HepG2 (cell line): ENCODE measurements at regions not wholly inside any gene's neighbourhood (a gene's known extent, or its start where the extent isn't known, plus 50 kb on each side); places are given as distances from the start of the nearest gene placed in this dataset.

Experiments
- ATAC-seq: fragments of 200-7000 bp; cut with Tn5 transposase; 3 replicates; pipeline ENCODE4 v1.9.1; 2020; ENCODE audit warnings: mild to moderate bottlenecking, moderate library complexity
- BruUV-seq: library from RNA; stranded (reverse); fragments of 400-500 nt; replicated peaks from 2 replicates; lab custom pipeline; 2021; lab: Mats Ljungman, UMichigan
- CTCF ChIA-PET: fragments of 300-600 bp; formaldehyde crosslinking; extraction: SDS; loops from one replicate; lab custom pipeline; 2021; ENCODE audit warnings: low total read pairs, inconsistent platforms, low intra/inter-chr PET ratio; lab: Yijun Ruan, JAX
- POLR2A ChIA-PET: fragments of 350-600 bp; sonication (Branson Sonifier 250); formaldehyde crosslinking; loops from one replicate; lab custom pipeline; 2020; ENCODE audit warnings: antibody characterized with exemption, inconsistent platforms; lab: Yijun Ruan, JAX
- DNase-seq: peaks from one replicate; pipeline ENCODE4 v3.0.0-alpha.2; 2015; ENCODE audit warnings: low spot score
- FAIRE-seq: peaks from 3 replicates; lab custom pipeline; 2011; peaks lifted over from hg19 to GRCh38; lab: Jason Lieb, UNC
- H2AFZ ChIP-seq: one replicate; pipeline ENCODE4 v1.6.1; 2011; ENCODE audit warnings: low read length, inconsistent platforms
- H3K27ac ChIP-seq: fragments of 300-600 bp; 3 replicates; pipeline ENCODE4 v1.8.0; 2011; ENCODE audit warnings: mixed run types, mild to moderate bottlenecking, mixed read lengths, low read length, inconsistent platforms; ENCODE audit not compliant: insufficient read depth; ENCODE audit errors: extremely low read length
- H3K27me3 ChIP-seq, 2 experiments: fragments of 200-600 bp in 1 of 2; 2 replicates in 1 of 2; 3 replicates in 1 of 2; pipeline versions ENCODE4 v1.6.0 to v1.8.0; 2011; ENCODE audit warnings: low read length in 2 of 2, mild to moderate bottlenecking in 2 of 2, moderate library complexity in 2 of 2, inconsistent platforms in 1 of 2; ENCODE audit not compliant: insufficient read depth in 2 of 2, control insufficient read depth in 1 of 2
- H3K36me3 ChIP-seq, 2 experiments: fragments of 200-600 bp in 1 of 2; replicated peaks in 1 of 2; 2 replicates in 1 of 2; 3 replicates in 1 of 2; pipeline versions ENCODE4 v1.5.1 to v1.8.0; 2011; ENCODE audit warnings: low read length in 2 of 2, inconsistent platforms in 1 of 2; ENCODE audit not compliant: insufficient read depth in 2 of 2, control insufficient read depth in 1 of 2
- H3K4me1 ChIP-seq: 2 replicates; pipeline ENCODE4 v1.5.1; 2012; ENCODE audit warnings: low read length, inconsistent platforms; ENCODE audit not compliant: insufficient read depth
- H3K4me2 ChIP-seq: 2 replicates; pipeline ENCODE4 v1.6.0; 2011; ENCODE audit warnings: low read depth, low read length, inconsistent platforms
- H3K4me3 ChIP-seq, 3 experiments: fragments of 200-600 bp in 1 of 3; sonication (generic), shearing (Covaris generic) in 1 of 3; replicated peaks in 1 of 3; 2 replicates each; pipeline ENCODE4 v1.5.1; 2011 to 2016; ENCODE audit warnings: low read length in 3 of 3, inconsistent platforms in 2 of 3, low read depth in 2 of 3, mild to moderate bottlenecking in 2 of 3, control low read depth in 1 of 3, mixed read lengths in 1 of 3; ENCODE audit not compliant: insufficient read depth in 1 of 3
- H3K79me2 ChIP-seq: one replicate; pipeline ENCODE4 v1.6.1; 2011; ENCODE audit warnings: low read length, inconsistent platforms; ENCODE audit not compliant: insufficient read depth
- H3K9ac ChIP-seq: 2 replicates; pipeline ENCODE4 v1.6.0; 2011; ENCODE audit warnings: mild to moderate bottlenecking, low read depth, low read length, inconsistent platforms; ENCODE audit not compliant: insufficient read depth
- H3K9me3 ChIP-seq: 2 replicates; pipeline ENCODE4 v1.5.1; 2012; ENCODE audit warnings: mild to moderate bottlenecking, low read length
- H4K20me1 ChIP-seq: 2 replicates; pipeline ENCODE4 v1.6.0; 2011; ENCODE audit warnings: inconsistent platforms, mild to moderate bottlenecking, low read length, moderate library complexity; ENCODE audit not compliant: insufficient read depth
- E2F5 ChIP-seq: sonication (generic); formaldehyde crosslinking; conservative IDR thresholded peaks from 2 replicates; pipeline ENCODE4 v1.4.0; 2020; ENCODE audit warnings: missing genetic modification reagents
- ETV6 ChIP-seq: sonication (generic); formaldehyde crosslinking; conservative IDR thresholded peaks from 2 replicates; pipeline ENCODE4 v1.4.0; 2020; ENCODE audit warnings: missing genetic modification reagents
- FOSL1 ChIP-seq: sonication (generic); formaldehyde crosslinking; IDR thresholded peaks from 2 replicates; pipeline ENCODE4 v1.9.0; 2021; ENCODE audit warnings: missing genetic modification reagents, borderline replicate concordance
- MEIS2 ChIP-seq: sonication (generic); formaldehyde crosslinking; IDR thresholded peaks from 2 replicates; pipeline ENCODE4 v1.9.0; 2021; ENCODE audit warnings: mild to moderate bottlenecking, missing genetic modification reagents
- NR2F1 ChIP-seq, 2 experiments: fragments of 450-650 bp in 1 of 2; formaldehyde crosslinking in 1 of 2; IDR thresholded peaks; 2 replicates each; pipeline versions ENCODE4 v1.5.0 to v1.6.1; 2016 to 2020; ENCODE audit warnings: mild to moderate bottlenecking in 1 of 2, missing compliant biosample characterization in 1 of 2, missing genetic modification reagents in 1 of 2, moderate library complexity in 1 of 2
- NR3C1 ChIP-seq: sonication (generic); formaldehyde crosslinking; IDR thresholded peaks from 2 replicates; pipeline ENCODE4 v1.4.0; 2020; ENCODE audit warnings: missing genetic modification reagents
- PAWR ChIP-seq: sonication (generic); formaldehyde crosslinking; IDR thresholded peaks from 2 replicates; pipeline ENCODE4 v1.4.0; 2020; ENCODE audit warnings: missing genetic modification reagents, mild to moderate bottlenecking, borderline replicate concordance
- RAD51 ChIP-seq: fragments of 450-650 bp; IDR thresholded peaks from 2 replicates; pipeline ENCODE4 v1.6.1; 2016; ENCODE audit warnings: borderline replicate concordance
- TRAFD1 ChIP-seq: sonication (generic); formaldehyde crosslinking; IDR thresholded peaks from 2 replicates; pipeline ENCODE4 v1.5.1; 2020; ENCODE audit warnings: missing genetic modification reagents, mild to moderate bottlenecking, borderline replicate concordance
- WIZ ChIP-seq: sonication (generic); formaldehyde crosslinking; IDR thresholded peaks from 2 replicates; pipeline ENCODE4 v1.5.1; 2020; ENCODE audit warnings: mild to moderate bottlenecking, missing genetic modification reagents
- ZBED4 ChIP-seq: sonication (generic); formaldehyde crosslinking; IDR thresholded peaks from 2 replicates; pipeline ENCODE4 v1.4.0; 2020; ENCODE audit warnings: missing genetic modification reagents, borderline replicate concordance
- ZBTB42 ChIP-seq: sonication (generic); formaldehyde crosslinking; IDR thresholded peaks from 2 replicates; pipeline ENCODE4 v1.5.0; 2020; ENCODE audit warnings: mild to moderate bottlenecking, missing genetic modification reagents
- ZNF276 ChIP-seq: sonication (generic); formaldehyde crosslinking; IDR thresholded peaks from 2 replicates; pipeline ENCODE4 v1.4.0; 2020; ENCODE audit warnings: mild to moderate bottlenecking, low read depth, missing genetic modification reagents
- ZNF296 ChIP-seq: sonication (generic); formaldehyde crosslinking; conservative IDR thresholded peaks from 2 replicates; pipeline ENCODE4 v1.5.0; 2020; ENCODE audit warnings: mild to moderate bottlenecking, missing genetic modification reagents
- ZNF510 ChIP-seq: sonication (generic); formaldehyde crosslinking; IDR thresholded peaks from 2 replicates; pipeline ENCODE4 v1.4.0; 2020; ENCODE audit warnings: low read depth, mild to moderate bottlenecking, missing genetic modification reagents
- WGBS: methylation state at CpG from one replicate; pipeline ENCODE4 v1.1.6; 2017; ENCODE audit warnings: low lambda C conversion rate; 5-methylcytosine and 5-hydroxymethylcytosine counted together
- in situ Hi-C: cut with HindIII; loops from 2 replicates; pipeline ENCODE4 v1.10.0; 2017; ENCODE audit warnings: low pct_unique_long_range_greater_than_20kb; ENCODE audit not compliant: extremely low pct_ligation_motif_present
- intact Hi-C: fragments of 100-400 bp; cut with micrococcal nuclease; formaldehyde crosslinking; loops from one replicate; pipeline ENCODE4 v1.10.0; 2022; ENCODE audit not compliant: unreplicated experiment

GRCh38 chr21:27704567-27705166 is 737.8 kb upstream of the ADAMTS5 start:
- in situ Hi-C loops, result loop anchor here (5.0 kb wide), 1 partner anchor 857 kb away; the partner anchor contains the start of gene ADAMTS1
- intact Hi-C loops, result loop anchor here (5.0 kb wide), 1 partner anchor 987 kb away; no protein-coding TSS in a partner anchor
- H2AFZ ChIP-seq, result no peak overlapping the region
- TF ChIP-seq ZNF296 (CRISPR knock-in tag) (no peak), RAD51 (no peak), ZNF510 (no peak), TRAFD1 (no peak), ZBTB42 (CRISPR knock-in tag) (no peak), PAWR (CRISPR knock-in tag) (no peak), NR3C1 (CRISPR knock-in tag) (no peak), FOSL1 (CRISPR knock-in tag) (no peak), WIZ (no peak), ZNF276 (CRISPR knock-in tag) (no peak), ETV6 (CRISPR knock-in tag) (no peak), MEIS2 (CRISPR knock-in tag) (no peak), E2F5 (no peak), ZBED4 (CRISPR knock-in tag) (no peak), NR2F1 (CRISPR knock-in tag; IDR thresholded peaks at IDR 0.05) (no peak)

More at GRCh38 chr21:27704567-27705166, 737.8 kb upstream of the ADAMTS5 start:
- Histone ChIP-seq H3K9ac (no peak overlapping the region), H3K4me3 (no peak overlapping the region), H3K4me1 (no peaks in the 10 kb centered on the region), H4K20me1 (no peaks in the 10 kb centered on the region), H3K36me3 (no peaks in the 10 kb centered on the region), H3K4me2 (no peak overlapping the region), H3K27ac (no peak overlapping the region), H3K9me3 (peaks cover 44% of the 10 kb centered on the region), H3K79me2 (no peaks in the 10 kb centered on the region), H3K27me3 (no peaks in the 10 kb centered on the region)
- ChIA-PET POLR2A (no interaction called here), CTCF (no interaction called here)
- DNase-seq, result no peak
- 43% methylated on average over 8 of the region's 8 CpGs for WGBS
- BruUV-seq, result no TSS peak
- no peak for FAIRE-seq
- no peak for ATAC-seq
